K562 (cell line): ENCODE measurements at regions not wholly inside any gene's neighbourhood (a gene's known extent, or its start where the extent isn't known, plus 50 kb on each side); places are given as distances from the start of the nearest gene placed in this dataset.

ENCODE experiments used
- BACH1 ChIP-seq: fragments of 200-800 bp; sonication (Bioruptor generic); IDR thresholded peaks from 2 replicates; pipeline ENCODE4 v1.6.1; 2016; ENCODE audit warnings: missing genetic modification characterization, missing compliant biosample characterization
- EP300 ChIP-seq: IDR thresholded peaks from 2 replicates; pipeline ENCODE4 v1.6.1; 2012; ENCODE audit warnings: low read length, improper control_type of control experiment
- GABPB1 ChIP-seq: sonication (generic); formaldehyde crosslinking; IDR thresholded peaks from 2 replicates; pipeline ENCODE4 v1.8.0; 2022; ENCODE audit warnings: mild to moderate bottlenecking, missing genetic modification reagents
- MYNN ChIP-seq, 2 experiments: sonication (generic); formaldehyde crosslinking in 1 of 2; IDR thresholded peaks; 2 replicates each; pipeline versions ENCODE4 v1.5.0 to v1.6.1; 2016 to 2020; ENCODE audit warnings: antibody characterized with exemption in 1 of 2, missing genetic modification reagents in 1 of 2
- TAF15 ChIP-seq: fragments of 200-400 bp; formaldehyde crosslinking; IDR thresholded peaks from 2 replicates; pipeline ENCODE4 v1.6.1; 2017; ENCODE audit warnings: mild to moderate bottlenecking, low read depth, low read length, moderate library complexity
- TF ChIP-seq, protein P1 (sequence below): fragments of 250-450 bp; sonication (Bioruptor Pico); IDR thresholded peaks from 2 replicates; pipeline ENCODE4 v1.8.0; 2021; ENCODE audit warnings: borderline replicate concordance, mild to moderate bottlenecking, moderate library complexity; ENCODE audit not compliant: poor library complexity, severe bottlenecking

DNA sequence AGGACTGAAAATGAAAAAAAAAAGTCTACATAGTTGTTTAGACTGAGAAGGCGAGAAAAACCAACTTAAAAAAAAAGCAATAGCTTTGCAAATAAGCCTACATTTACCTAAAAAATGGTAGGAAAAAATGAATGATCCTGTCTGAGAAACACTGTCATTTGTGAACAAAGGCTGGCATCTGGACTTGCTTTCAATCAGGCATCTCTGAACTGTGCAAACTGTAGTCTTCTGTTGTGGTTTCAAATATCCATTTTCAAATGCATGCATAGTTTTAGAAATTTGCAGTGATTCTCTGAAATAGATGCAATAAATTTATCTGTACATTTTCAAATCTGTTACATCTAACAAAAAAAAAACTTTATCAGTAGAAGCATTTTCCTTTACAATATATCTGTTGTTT, 106.1 kb upstream of the LUZP2 start:
- TF ChIP-seq, protein P1, sequence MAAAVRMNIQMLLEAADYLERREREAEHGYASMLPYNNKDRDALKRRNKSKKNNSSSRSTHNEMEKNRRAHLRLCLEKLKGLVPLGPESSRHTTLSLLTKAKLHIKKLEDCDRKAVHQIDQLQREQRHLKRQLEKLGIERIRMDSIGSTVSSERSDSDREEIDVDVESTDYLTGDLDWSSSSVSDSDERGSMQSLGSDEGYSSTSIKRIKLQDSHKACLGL (CRISPR knock-in tag), result no peak
- TF ChIP-seq GABPB1 (CRISPR knock-in tag) (no peak), TAF15 (no peak), MYNN (IDR thresholded peaks at IDR 0.05) (no peak), MYNN (CRISPR knock-in tag; IDR thresholded peaks at IDR 0.05) (no peak), EP300 (no peak), BACH1 (tag) (no peak)
